AG09319 (cell line): ENCODE measurements at regions not wholly inside any gene's neighbourhood (a gene's known extent, or its start where the extent isn't known, plus 50 kb on each side); places are given as distances from the start of the nearest gene placed in this dataset.

Source experiments
- DNase-seq: peaks from one replicate; pipeline ENCODE4 v3.0.0-alpha.2; 2010; ENCODE audit warnings: low read depth; ENCODE audit errors: extremely low read depth
- CTCF ChIP-seq: IDR thresholded peaks from 2 replicates; pipeline ENCODE4 v1.5.1; 2011; ENCODE audit warnings: low read depth, mild to moderate bottlenecking, inconsistent platforms, low read length, moderate library complexity

- no peak for DNase-seq
- no peak for TF ChIP-seq CTCF
Observed at GRCh38 chr6:138607478-138608433, 108.5 kb upstream of the NHSL1 start.

DNA sequence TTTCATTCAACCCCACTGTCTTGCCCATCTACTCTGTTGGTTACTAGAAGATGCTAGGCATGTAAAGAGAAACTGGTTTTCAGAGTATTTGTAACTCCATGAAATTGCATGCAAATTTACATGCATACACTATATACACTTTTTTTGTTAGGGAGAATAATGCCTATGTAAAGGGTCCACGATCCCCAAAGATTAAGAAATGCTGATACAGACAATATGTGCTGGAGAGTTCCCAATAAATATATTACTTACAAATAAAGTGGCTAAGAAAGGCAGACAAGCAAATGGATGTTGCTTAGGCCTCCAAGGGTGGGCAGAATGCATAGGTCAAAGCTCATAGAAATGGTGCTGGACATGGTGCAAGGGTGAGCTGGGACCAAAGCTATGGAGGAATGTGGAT is 109.6 kb upstream of the NHSL1 start:
- no peak for TF ChIP-seq CTCF
- no peak for DNase-seq

DNA sequence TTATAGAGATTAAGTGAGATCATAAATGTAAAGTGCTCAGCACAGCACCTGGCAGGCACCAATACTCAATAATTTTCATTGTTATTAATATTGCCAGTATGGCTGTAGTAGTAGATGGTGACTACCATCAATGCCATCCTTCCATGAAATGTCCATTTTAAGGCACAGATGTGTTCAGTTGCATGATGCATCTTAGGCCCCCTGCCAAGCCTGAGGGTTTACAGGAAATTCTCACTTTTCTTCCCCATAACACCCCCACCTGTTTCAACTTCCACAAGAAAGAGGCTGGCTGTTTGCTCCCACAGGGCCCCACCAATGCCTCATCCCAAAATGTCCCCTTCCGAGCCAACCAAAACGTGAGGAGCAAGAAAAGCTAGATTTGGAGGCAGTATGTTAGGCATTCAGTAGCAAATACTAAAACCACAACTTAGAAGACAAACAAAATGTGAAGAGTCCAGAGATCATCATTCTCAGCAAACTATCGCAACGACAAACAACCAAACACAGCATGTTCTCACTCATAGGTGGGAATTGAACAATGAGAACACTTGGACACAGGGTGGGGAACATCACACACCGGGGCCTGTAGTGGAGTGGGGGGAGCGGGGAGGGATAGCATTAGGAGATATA is 110.6 kb upstream of the NHSL1 start:
- TF ChIP-seq CTCF = no peak
- DNase-seq = no peak

GRCh38 chr6:138610816-138611215 is 111.5 kb upstream of the NHSL1 start:
- TF ChIP-seq CTCF = no peak
- no peak for DNase-seq

- TF ChIP-seq CTCF = no peak
- DNase-seq = no peak
Observed at GRCh38 chr6:138614151-138614550, 114.9 kb upstream of the NHSL1 start.

DNA sequence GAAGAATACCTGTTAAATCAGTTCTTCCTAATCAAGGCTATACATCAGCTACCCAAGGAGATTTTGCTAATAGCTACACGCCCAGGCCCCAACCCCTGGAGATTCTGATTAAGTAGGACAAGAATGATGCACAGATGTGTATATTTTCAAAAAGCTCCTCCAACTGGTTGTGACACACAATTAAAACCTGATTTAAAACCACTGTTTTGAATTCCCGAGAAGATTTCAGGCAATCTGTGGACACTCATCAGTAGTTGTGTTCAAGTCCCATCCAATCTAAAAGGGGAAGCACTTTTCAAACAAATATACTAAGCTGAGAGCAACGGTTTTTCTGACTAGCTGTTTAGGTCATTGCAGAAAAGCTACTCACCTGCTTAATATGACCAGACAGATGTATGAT is 118.9 kb upstream of the NHSL1 start:
- DNase-seq = no peak
- TF ChIP-seq CTCF = no peak

GRCh38 chr6:138620630-138621029 is 121.3 kb upstream of the NHSL1 start:
- no peak for TF ChIP-seq CTCF
- DNase-seq = no peak
